ENCODE measurements at regions not wholly inside any gene's neighbourhood (a gene's known extent, or its start where the extent isn't known, plus 50 kb on each side); places are given as distances from the start of the nearest gene placed in this dataset.

- Histone ChIP-seq H3K4me3 (replicated peaks in 1 of 4; ENCODE audit: control extremely low read depth in 1 of 4, insufficient read depth in 1 of 4, low read depth in 3 of 4, low read length in 4 of 4) (no peak overlapping the region), H3K79me2 (ENCODE audit: control insufficient read depth, insufficient read depth, low read length) (no peaks in the 10 kb centered on the region), H3K4me1 (ENCODE audit: control insufficient read depth, extremely low read depth, insufficient read depth, low read length) (no peaks in the 10 kb centered on the region), H3K36me3 (ENCODE audit: control insufficient read depth, insufficient read depth, low read length) (no peaks in the 10 kb centered on the region), H3K27me3 (ENCODE audit: control insufficient read depth, insufficient read depth, low read length) (no peaks in the 10 kb centered on the region), H3K27ac (ENCODE audit: insufficient read depth, low read length) (no peak overlapping the region), H3K9ac (ENCODE audit: insufficient read depth, low read length) (no peak overlapping the region), H4K20me1 (ENCODE audit: control insufficient read depth, extremely low read depth, insufficient read depth, low read length) (no peaks in the 10 kb centered on the region), H2AFZ (ENCODE audit: low read length) (no peak overlapping the region), H3K4me2 (ENCODE audit: extremely low read depth, insufficient read depth, low read length) (no peak overlapping the region), H3K9me3 (ENCODE audit: control insufficient read depth, insufficient read depth, low read depth, low read length) (no peaks in the 10 kb centered on the region)
- TF ChIP-seq EZH2 (IDR thresholded peaks at IDR 0.05; ENCODE audit: low read length, missing control alignments), result no peak
- TF ChIP-seq, protein P1, sequence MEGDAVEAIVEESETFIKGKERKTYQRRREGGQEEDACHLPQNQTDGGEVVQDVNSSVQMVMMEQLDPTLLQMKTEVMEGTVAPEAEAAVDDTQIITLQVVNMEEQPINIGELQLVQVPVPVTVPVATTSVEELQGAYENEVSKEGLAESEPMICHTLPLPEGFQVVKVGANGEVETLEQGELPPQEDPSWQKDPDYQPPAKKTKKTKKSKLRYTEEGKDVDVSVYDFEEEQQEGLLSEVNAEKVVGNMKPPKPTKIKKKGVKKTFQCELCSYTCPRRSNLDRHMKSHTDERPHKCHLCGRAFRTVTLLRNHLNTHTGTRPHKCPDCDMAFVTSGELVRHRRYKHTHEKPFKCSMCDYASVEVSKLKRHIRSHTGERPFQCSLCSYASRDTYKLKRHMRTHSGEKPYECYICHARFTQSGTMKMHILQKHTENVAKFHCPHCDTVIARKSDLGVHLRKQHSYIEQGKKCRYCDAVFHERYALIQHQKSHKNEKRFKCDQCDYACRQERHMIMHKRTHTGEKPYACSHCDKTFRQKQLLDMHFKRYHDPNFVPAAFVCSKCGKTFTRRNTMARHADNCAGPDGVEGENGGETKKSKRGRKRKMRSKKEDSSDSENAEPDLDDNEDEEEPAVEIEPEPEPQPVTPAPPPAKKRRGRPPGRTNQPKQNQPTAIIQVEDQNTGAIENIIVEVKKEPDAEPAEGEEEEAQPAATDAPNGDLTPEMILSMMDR (conservative IDR thresholded peaks at IDR 0.05 in 1 of 2, IDR thresholded peaks at IDR 0.05 in 1 of 2; ENCODE audit: low read depth in 1 of 2, low read length in 2 of 2), result no peak
- peak; percentile 35 to 96 for DNase-seq (ENCODE audit: low read depth in 2 of 2)
Measured at GRCh38 chr11:95556342-95557163, 233.0 kb downstream of the FAM76B start.

DNA sequence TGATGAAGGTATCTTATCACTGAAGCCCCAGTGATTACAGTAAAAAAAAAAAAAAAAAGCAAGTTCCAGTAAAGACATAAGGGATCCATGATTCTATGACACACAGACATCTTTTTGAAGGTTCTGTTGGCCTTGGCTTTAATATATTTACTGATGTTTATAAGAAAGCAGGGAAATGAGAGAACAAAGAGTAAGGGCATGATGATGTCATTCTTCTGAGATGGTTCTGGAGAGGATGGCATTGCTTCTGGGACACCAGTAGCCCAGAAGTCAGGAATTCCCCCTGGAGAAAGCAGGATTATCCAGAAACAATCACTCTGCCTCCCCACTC is 233.6 kb downstream of the FAM76B start:
- Histone ChIP-seq H3K27ac (ENCODE audit: insufficient read depth, low read length) (no peak overlapping the region), H3K36me3 (ENCODE audit: control insufficient read depth, insufficient read depth, low read length) (no peaks in the 10 kb centered on the region), H3K9me3 (ENCODE audit: control insufficient read depth, insufficient read depth, low read depth, low read length) (no peaks in the 10 kb centered on the region), H3K27me3 (ENCODE audit: control insufficient read depth, insufficient read depth, low read length) (no peaks in the 10 kb centered on the region), H3K9ac (ENCODE audit: insufficient read depth, low read length) (no peak overlapping the region), H3K4me2 (ENCODE audit: extremely low read depth, insufficient read depth, low read length) (no peak overlapping the region), H3K4me3 (replicated peaks in 1 of 4; ENCODE audit: control extremely low read depth in 1 of 4, insufficient read depth in 1 of 4, low read depth in 3 of 4, low read length in 4 of 4) (no peak overlapping the region), H2AFZ (ENCODE audit: low read length) (no peak overlapping the region), H3K79me2 (ENCODE audit: control insufficient read depth, insufficient read depth, low read length) (no peaks in the 10 kb centered on the region), H4K20me1 (ENCODE audit: control insufficient read depth, extremely low read depth, insufficient read depth, low read length) (no peaks in the 10 kb centered on the region), H3K4me1 (ENCODE audit: control insufficient read depth, extremely low read depth, insufficient read depth, low read length) (no peaks in the 10 kb centered on the region)
- no peak for DNase-seq (ENCODE audit: low read depth in 2 of 2)
- no peak for TF ChIP-seq EZH2 (IDR thresholded peaks at IDR 0.05; ENCODE audit: low read length, missing control alignments)
- TF ChIP-seq, protein P1 (conservative IDR thresholded peaks at IDR 0.05 in 1 of 2, IDR thresholded peaks at IDR 0.05 in 1 of 2; ENCODE audit: low read depth in 1 of 2, low read length in 2 of 2), result no peak

DNA sequence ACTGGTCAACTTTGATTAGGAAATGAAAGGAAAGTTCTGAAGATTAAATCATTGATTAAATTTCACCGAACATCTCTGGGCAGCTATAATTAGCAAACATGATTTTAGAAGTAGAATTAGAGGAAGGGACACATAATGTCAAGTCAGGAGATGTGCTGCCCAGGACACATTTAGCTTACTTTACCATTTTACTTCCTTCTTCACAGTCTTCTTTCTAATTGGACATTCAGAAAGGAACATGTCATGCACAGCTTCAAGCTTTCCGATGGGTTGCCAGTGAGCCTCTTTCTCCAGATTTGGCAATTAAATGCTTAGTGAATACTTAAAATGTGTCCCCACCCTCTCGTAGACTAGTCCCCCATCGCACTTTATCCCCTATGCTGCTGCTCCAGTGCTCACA is 234.7 kb downstream of the FAM76B start:
- no peak for TF ChIP-seq EZH2 (IDR thresholded peaks at IDR 0.05; ENCODE audit: low read length, missing control alignments)
- TF ChIP-seq, protein P1 (conservative IDR thresholded peaks at IDR 0.05 in 1 of 2, IDR thresholded peaks at IDR 0.05 in 1 of 2; ENCODE audit: low read depth in 1 of 2, low read length in 2 of 2), result no peak
- Histone ChIP-seq H3K27me3 (ENCODE audit: control insufficient read depth, insufficient read depth, low read length) (no peaks in the 10 kb centered on the region), H3K9ac (ENCODE audit: insufficient read depth, low read length) (no peak overlapping the region)

More for the DNA sequence above, 234.7 kb downstream of the FAM76B start:
- Histone ChIP-seq H3K36me3 (ENCODE audit: control insufficient read depth, insufficient read depth, low read length) (no peaks in the 10 kb centered on the region), H4K20me1 (ENCODE audit: control insufficient read depth, extremely low read depth, insufficient read depth, low read length) (no peaks in the 10 kb centered on the region), H3K27ac (ENCODE audit: insufficient read depth, low read length) (no peak overlapping the region), H2AFZ (ENCODE audit: low read length) (no peak overlapping the region), H3K9me3 (ENCODE audit: control insufficient read depth, insufficient read depth, low read depth, low read length) (no peaks in the 10 kb centered on the region), H3K4me1 (ENCODE audit: control insufficient read depth, extremely low read depth, insufficient read depth, low read length) (no peaks in the 10 kb centered on the region), H3K4me2 (ENCODE audit: extremely low read depth, insufficient read depth, low read length) (no peak overlapping the region), H3K4me3 (replicated peaks in 1 of 4; ENCODE audit: control extremely low read depth in 1 of 4, insufficient read depth in 1 of 4, low read depth in 3 of 4, low read length in 4 of 4) (no peak overlapping the region), H3K79me2 (ENCODE audit: control insufficient read depth, insufficient read depth, low read length) (no peaks in the 10 kb centered on the region)
- no peak for DNase-seq (ENCODE audit: low read depth in 2 of 2)
